Naive thymus-derived CD4-positive, alpha-beta T cell (primary cell): ENCODE measurements at regions not wholly inside any gene's neighbourhood (a gene's known extent, or its start where the extent isn't known, plus 50 kb on each side); places are given as distances from the start of the nearest gene placed in this dataset.

Experiments used
- ATAC-seq: fragments of 150-1000 bp; cut with Tn5 transposase; 2 replicates; pipeline ENCODE4 v1.10.0; 2021; ENCODE audit warnings: mild to moderate bottlenecking, moderate library complexity
- CTCF ChIA-PET: fragments of 350-600 bp; sonication (Branson Sonifier 250); formaldehyde crosslinking; loops from one replicate; lab custom pipeline; 2021; ENCODE audit warnings: antibody characterized with exemption; lab: Charles Lee
- POLR2A ChIA-PET: fragments of 350-600 bp; sonication (Branson Sonifier 250); formaldehyde crosslinking; loops from one replicate; lab custom pipeline; 2021; ENCODE audit warnings: antibody characterized with exemption, inconsistent platforms; lab: Charles Lee
- DNase-seq, 9 donors: peaks; one replicate each; pipeline versions ENCODE4 v3.0.0 to v3.0.0-alpha.2; 2020 to 2022; ENCODE audit warnings: mixed read lengths in 1 of 9
- H3K27ac ChIP-seq: one replicate; pipeline ENCODE4 v1.7.0; 2013; ENCODE audit warnings: mild to moderate bottlenecking, low read depth, low read length, moderate library complexity
- H3K27me3 ChIP-seq, 2 donors: one replicate each; pipeline ENCODE4 v1.7.0; 2013; ENCODE audit warnings: low read length in 2 of 2, mild to moderate bottlenecking in 2 of 2, moderate library complexity in 2 of 2; ENCODE audit not compliant: control insufficient read depth in 2 of 2, insufficient read depth in 2 of 2
- H3K36me3 ChIP-seq, 3 experiments: 1 replicate in 2 of 3; 2 replicates in 1 of 3; pipeline ENCODE4 v1.7.0; 2013; ENCODE audit warnings: low read length in 3 of 3, mild to moderate bottlenecking in 3 of 3, moderate library complexity in 1 of 3; ENCODE audit not compliant: insufficient read depth in 3 of 3, control insufficient read depth in 2 of 3
- H3K4me1 ChIP-seq, 2 donors: one replicate each; pipeline ENCODE4 v1.7.0; 2013; ENCODE audit warnings: low read length in 2 of 2, mild to moderate bottlenecking in 2 of 2, moderate library complexity in 1 of 2; ENCODE audit not compliant: control insufficient read depth in 2 of 2, insufficient read depth in 2 of 2
- H3K4me3 ChIP-seq: 2 replicates; pipeline ENCODE4 v1.7.0; 2013; ENCODE audit warnings: mild to moderate bottlenecking, low read length
- H3K9me3 ChIP-seq, 3 experiments: 1 replicate in 2 of 3; 2 replicates in 1 of 3; pipeline ENCODE4 v1.7.0; 2013; ENCODE audit warnings: low read length in 3 of 3; ENCODE audit not compliant: control insufficient read depth in 2 of 3
- H3K27ac Mint-ChIP-seq, 9 donors: one replicate each; pipeline ENCODE4 v1.8.0; 2020 to 2022; ENCODE audit warnings: mixed read lengths in 9 of 9, mild to moderate bottlenecking in 8 of 9, moderate library complexity in 5 of 9, inconsistent platforms in 2 of 9
- H3K27me3 Mint-ChIP-seq, 5 donors: one replicate each; pipeline ENCODE4 v1.8.0; 2021 to 2022; ENCODE audit warnings: mixed read lengths in 5 of 5, mild to moderate bottlenecking in 1 of 5
- H3K36me3 Mint-ChIP-seq, 5 donors: one replicate each; pipeline ENCODE4 v1.8.0; 2020 to 2022; ENCODE audit warnings: mixed read lengths in 5 of 5, mild to moderate bottlenecking in 3 of 5, inconsistent platforms in 1 of 5
- H3K4me1 Mint-ChIP-seq, 7 donors: one replicate each; pipeline ENCODE4 v1.8.0; 2020 to 2022; ENCODE audit warnings: mixed read lengths in 7 of 7, mild to moderate bottlenecking in 3 of 7, inconsistent platforms in 1 of 7
- H3K4me3 Mint-ChIP-seq, 10 donors: one replicate each; pipeline ENCODE4 v1.8.0; 2020 to 2022; ENCODE audit warnings: mild to moderate bottlenecking in 10 of 10, mixed read lengths in 10 of 10, moderate library complexity in 6 of 10, inconsistent platforms in 2 of 10
- H3K9me3 Mint-ChIP-seq, 11 donors: one replicate each; pipeline ENCODE4 v1.8.0; 2020 to 2022; ENCODE audit warnings: mixed read lengths in 11 of 11, mild to moderate bottlenecking in 4 of 11, inconsistent platforms in 1 of 11, moderate library complexity in 1 of 11
- intact Hi-C, 2 donors: fragments of 100-400 bp; cut with micrococcal nuclease; formaldehyde crosslinking; loops; one replicate each; pipeline ENCODE4 v1.15.1; 2023

GRCh38 chr2:237156031-237156856 is 70.6 kb downstream of the COPS8 start:
- Mint-ChIP-seq H3K4me1 (peaks cover 0 to 24% (median 10%) of the 10 kb centered on the region in 7 donors), H3K9me3 (no peaks in the 10 kb centered on the region), H3K4me3 (peak overlapping the region in 3 of 10 donors; percentile 15 to 51 (median 31)), H3K27me3 (no peaks in the 10 kb centered on the region), H3K36me3 (no peaks in the 10 kb centered on the region), H3K27ac (no peak overlapping the region)
- POLR2A ChIA-PET = no interaction called here
- Histone ChIP-seq H3K27me3 (no peaks in the 10 kb centered on the region), H3K27ac (no peak overlapping the region), H3K9me3 (no peaks in the 10 kb centered on the region), H3K4me3 (no peak overlapping the region), H3K36me3 (no peaks in the 10 kb centered on the region), H3K4me1 (no peaks in the 10 kb centered on the region)
- intact Hi-C loops = no loop called here
- CTCF ChIA-PET = interaction anchor here (0.8 to 3.3 kb wide), 3 partner anchors 416 to 484 kb away, joined by 3 to 16 read pairs (median 5); no protein-coding TSS in a partner anchor
- no peak for ATAC-seq
- peak in 1 of 9 donors; percentile 67 for DNase-seq

- POLR2A ChIA-PET = no interaction called here
- H3K27ac ChIP-seq = no peak overlapping the region
- Mint-ChIP-seq H3K4me3 (peak overlapping the region in 2 of 10 donors; percentile 31 to 51), H3K27me3 (no peaks in the 10 kb centered on the region), H3K9me3 (no peaks in the 10 kb centered on the region), H3K36me3 (no peaks in the 10 kb centered on the region), H3K27ac (no peak overlapping the region), H3K4me1 (peaks cover 0 to 24% (median 10%) of the 10 kb centered on the region in 7 donors)
- H3K4me3 ChIP-seq = no peak overlapping the region
- H3K4me1 ChIP-seq = no peaks in the 10 kb centered on the region
- H3K27me3 ChIP-seq = no peaks in the 10 kb centered on the region
- DNase-seq = no peak
- no peak for ATAC-seq
- intact Hi-C loops = no loop called here
- H3K36me3 ChIP-seq = no peaks in the 10 kb centered on the region
- CTCF ChIA-PET = interaction anchor here (0.8 to 1.5 kb wide), 2 partner anchors 264 to 415 kb away, joined by 3 to 5 read pairs; no protein-coding TSS in a partner anchor
- H3K9me3 ChIP-seq = no peaks in the 10 kb centered on the region
Observed at GRCh38 chr2:237156857-237157779, 71.4 kb downstream of the COPS8 start.

- ChIA-PET POLR2A (no interaction called here), CTCF (interaction anchor here (1.5 kb wide), 1 partner anchor 263 kb away, joined by 3 read pairs; no protein-coding TSS in a partner anchor)
- Histone ChIP-seq H3K36me3 (no peaks in the 10 kb centered on the region), H3K27ac (no peak overlapping the region), H3K27me3 (no peaks in the 10 kb centered on the region), H3K4me1 (no peaks in the 10 kb centered on the region), H3K9me3 (no peaks in the 10 kb centered on the region), H3K4me3 (no peak overlapping the region)
- no peak for ATAC-seq
- Mint-ChIP-seq H3K4me3 (no peak overlapping the region), H3K9me3 (no peaks in the 10 kb centered on the region), H3K36me3 (no peaks in the 10 kb centered on the region), H3K4me1 (peaks cover 0 to 24% (median 10%) of the 10 kb centered on the region in 7 donors), H3K27me3 (no peaks in the 10 kb centered on the region), H3K27ac (no peak overlapping the region)
- intact Hi-C loops = no loop called here
- no peak for DNase-seq
Observed at GRCh38 chr2:237157780-237158102, 72.1 kb downstream of the COPS8 start.

GRCh38 chr2:237158194-237158593 is 72.5 kb downstream of the COPS8 start:
- H3K36me3 ChIP-seq = no peaks in the 10 kb centered on the region
- Mint-ChIP-seq H3K9me3 (no peaks in the 10 kb centered on the region), H3K36me3 (no peaks in the 10 kb centered on the region), H3K4me1 (peaks cover 0 to 24% (median 10%) of the 10 kb centered on the region in 7 donors), H3K4me3 (no peak overlapping the region), H3K27ac (no peak overlapping the region), H3K27me3 (no peaks in the 10 kb centered on the region)
- H3K4me1 ChIP-seq = no peaks in the 10 kb centered on the region
- CTCF ChIA-PET = interaction anchor here (1.5 kb wide), 1 partner anchor 263 kb away, joined by 3 read pairs; no protein-coding TSS in a partner anchor
- ATAC-seq (no peak), DNase-seq (no peak)
- H3K4me3 ChIP-seq = no peak overlapping the region
- POLR2A ChIA-PET = no interaction called here
- intact Hi-C loops = no loop called here
- H3K27ac ChIP-seq = no peak overlapping the region
- no peaks in the 10 kb centered on the region for H3K9me3 ChIP-seq
- no peaks in the 10 kb centered on the region for H3K27me3 ChIP-seq

- Histone ChIP-seq H3K27ac (no peak overlapping the region), H3K36me3 (no peaks in the 10 kb centered on the region), H3K9me3 (no peaks in the 10 kb centered on the region), H3K4me3 (no peak overlapping the region), H3K27me3 (no peaks in the 10 kb centered on the region), H3K4me1 (no peaks in the 10 kb centered on the region)
- H3K36me3 Mint-ChIP-seq = no peaks in the 10 kb centered on the region
- H3K4me1 Mint-ChIP-seq = peaks cover 0 to 24% (median 10%) of the 10 kb centered on the region in 7 donors
- no peaks in the 10 kb centered on the region for H3K9me3 Mint-ChIP-seq
- ATAC-seq = no peak
- CTCF ChIA-PET = no interaction called here
- intact Hi-C loops = no loop called here
- DNase-seq = no peak
- no peaks in the 10 kb centered on the region for H3K27me3 Mint-ChIP-seq
- no peak overlapping the region for H3K4me3 Mint-ChIP-seq
- POLR2A ChIA-PET = no interaction called here
- H3K27ac Mint-ChIP-seq = no peak overlapping the region
Observed at GRCh38 chr2:237159006-237159911, 73.6 kb downstream of the COPS8 start.

GRCh38 chr2:237160271-237160919 is 74.7 kb downstream of the COPS8 start:
- intact Hi-C loops = no loop called here
- H3K4me1 Mint-ChIP-seq = peaks cover 0 to 18% (median 9%) of the 10 kb centered on the region in 7 donors
- H3K4me3 Mint-ChIP-seq = no peak overlapping the region
- no peaks in the 10 kb centered on the region for H3K36me3 ChIP-seq
- peaks cover 0 to 7% (median 3%) of the 10 kb centered on the region in 5 donors for H3K27me3 Mint-ChIP-seq
- no peak overlapping the region for H3K4me3 ChIP-seq
- ChIA-PET POLR2A (no interaction called here), CTCF (no interaction called here)
- H3K27ac Mint-ChIP-seq = no peak overlapping the region
- ATAC-seq (no peak), DNase-seq (no peak)
- H3K9me3 ChIP-seq = no peaks in the 10 kb centered on the region
- H3K4me1 ChIP-seq = no peaks in the 10 kb centered on the region
- no peaks in the 10 kb centered on the region for H3K27me3 ChIP-seq
- no peak overlapping the region for H3K27ac ChIP-seq
- H3K36me3 Mint-ChIP-seq = no peaks in the 10 kb centered on the region
- H3K9me3 Mint-ChIP-seq = peaks cover 0 to 3% (median 0%) of the 10 kb centered on the region in 11 donors
